Gastroesophageal sphincter (tissue), 4 donors: ENCODE measurements at regions not wholly inside any gene's neighbourhood (a gene's known extent, or its start where the extent isn't known, plus 50 kb on each side); places are given as distances from the start of the nearest gene placed in this dataset.

Experiments
- ATAC-seq: fragments of 150-250 bp; one replicate; pipeline ENCODE4 v1.9.1; 2016; ENCODE audit warnings: mild to moderate bottlenecking, moderate library complexity
- H3K27ac ChIP-seq, 4 donors: fragments of 200-600 bp; sonication (generic) in 3 of 4; 1 replicate in 3 of 4; 2 replicates in 1 of 4; pipeline ENCODE4 v1.5.1; 2016 to 2019
- H3K27me3 ChIP-seq: fragments of 200-600 bp; sonication (generic); one replicate; pipeline ENCODE4 v1.5.1; 2019
- H3K36me3 ChIP-seq, 2 donors: fragments of 200-600 bp; sonication (generic); one replicate each; pipeline ENCODE4 v1.5.1; 2019; ENCODE audit warnings: control low read depth in 1 of 2
- H3K4me1 ChIP-seq, 3 donors: fragments of 200-600 bp; sonication (generic); 1 replicate in 2 of 3; 2 replicates in 1 of 3; pipeline ENCODE4 v1.5.1; 2016 to 2019; ENCODE audit warnings: control low read depth in 2 of 3
- H3K4me3 ChIP-seq, 2 donors: fragments of 200-600 bp; sonication (generic); one replicate each; pipeline ENCODE4 v1.5.1; 2019; ENCODE audit warnings: mild to moderate bottlenecking in 1 of 2, moderate library complexity in 1 of 2
- H3K9me3 ChIP-seq, 3 donors: fragments of 200-600 bp; sonication (generic); one replicate each; pipeline ENCODE4 v1.5.1; 2017 to 2019; ENCODE audit warnings: control low read depth in 2 of 3
- CTCF ChIP-seq, 4 experiments: fragments of 200-600 bp in 2 of 4; fragments of 450-650 bp in 2 of 4; sonication (generic) in 1 of 4; IDR thresholded peaks; one replicate each; pipeline ENCODE4 v1.5.1; 2017 to 2019; ENCODE audit warnings: antibody characterized with exemption in 4 of 4, mild to moderate bottlenecking in 2 of 4, moderate library complexity in 2 of 4
- EP300 ChIP-seq: sonication (generic); formaldehyde crosslinking; IDR thresholded peaks from one replicate; pipeline ENCODE4 v1.6.1; 2017; ENCODE audit warnings: antibody characterized with exemption, mild to moderate bottlenecking
- POLR2A ChIP-seq, 2 donors: fragments of 450-650 bp; IDR thresholded peaks; one replicate each; pipeline ENCODE4 v1.6.1; 2017; ENCODE audit warnings: antibody characterized with exemption in 2 of 2, mild to moderate bottlenecking in 2 of 2, moderate library complexity in 1 of 2
- POLR2AphosphoS5 ChIP-seq: sonication (generic); formaldehyde crosslinking; IDR thresholded peaks from one replicate; pipeline ENCODE4 v1.6.1; 2017; ENCODE audit warnings: antibody characterized with exemption
- WGBS, 2 donors: methylation state at CpG; one replicate each; pipeline ENCODE4 v1.1.5; 2018; ENCODE audit warnings: low coverage in 1 of 2; 5-methylcytosine and 5-hydroxymethylcytosine counted together

DNA sequence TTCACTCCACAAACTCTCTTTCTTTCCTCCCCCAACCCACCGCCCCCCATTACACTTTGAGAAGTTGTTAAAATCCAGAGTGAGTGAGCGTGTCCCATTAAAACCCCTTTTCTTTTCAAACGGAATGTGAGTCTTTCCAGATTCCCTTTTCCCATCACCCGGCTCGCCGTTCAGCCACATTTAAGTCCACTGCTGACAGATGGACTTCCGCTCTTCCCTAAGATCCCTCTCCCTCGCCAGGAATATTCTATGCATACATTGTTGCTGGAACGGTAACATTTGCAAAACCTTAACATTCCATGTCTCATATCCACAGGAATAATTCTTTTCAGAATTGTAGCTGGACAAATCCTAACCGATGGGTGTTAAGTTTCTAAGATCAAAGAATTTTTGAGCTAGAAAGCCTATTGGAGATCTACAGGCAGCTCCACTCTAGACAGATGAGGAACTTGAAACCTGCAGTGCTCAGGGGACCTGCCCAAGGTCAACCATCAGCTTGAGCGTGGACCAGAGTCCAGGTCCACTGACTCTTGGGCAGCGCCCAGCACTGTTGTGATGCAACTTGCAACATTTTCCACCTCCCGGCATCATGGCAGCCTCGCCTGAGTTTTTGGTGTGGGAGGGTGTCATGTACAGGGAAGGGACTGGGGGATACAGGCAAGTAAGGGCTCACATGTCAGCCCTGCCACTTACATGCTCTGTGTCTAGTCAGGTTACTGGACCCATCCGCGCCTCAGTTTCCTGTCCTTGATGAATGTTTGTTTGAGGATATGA, 500.1 kb downstream of the CCDC171 start:
- Histone ChIP-seq H3K4me1 (no peaks in the 10 kb centered on the region), H3K27me3 (no peaks in the 10 kb centered on the region), H3K36me3 (no peaks in the 10 kb centered on the region), H3K27ac (no peak overlapping the region), H3K4me3 (no peak overlapping the region), H3K9me3 (no peaks in the 10 kb centered on the region)
- TF ChIP-seq CTCF (IDR thresholded peaks at IDR 0.05) (no peak), POLR2AphosphoS5 (no peak), POLR2A (IDR thresholded peaks at IDR 0.05) (no peak), EP300 (no peak)
- no peak for ATAC-seq
- WGBS, 2 donors: 70 to 83% methylated on average over 6 to 10 of the region's 16 CpGs

- H3K9me3 ChIP-seq: no peaks in the 10 kb centered on the region
- H3K27ac ChIP-seq: no peak overlapping the region
- no peak for ATAC-seq
- H3K4me3 ChIP-seq: no peak overlapping the region
- no peak for TF ChIP-seq POLR2A (IDR thresholded peaks at IDR 0.05)
- no peak for TF ChIP-seq EP300
- TF ChIP-seq POLR2AphosphoS5: no peak
- TF ChIP-seq CTCF (IDR thresholded peaks at IDR 0.05): no peak
- H3K27me3 ChIP-seq: no peaks in the 10 kb centered on the region
- no peaks in the 10 kb centered on the region for H3K4me1 ChIP-seq
- 67% methylated on average over 1 of the region's 4 CpGs; no CpG with 5 or more reads in 1 of the 2 donors for WGBS, 2 donors
- no peaks in the 10 kb centered on the region for H3K36me3 ChIP-seq
Observed at GRCh38 chr9:16057541-16057940, 504.7 kb downstream of the CCDC171 start.

DNA sequence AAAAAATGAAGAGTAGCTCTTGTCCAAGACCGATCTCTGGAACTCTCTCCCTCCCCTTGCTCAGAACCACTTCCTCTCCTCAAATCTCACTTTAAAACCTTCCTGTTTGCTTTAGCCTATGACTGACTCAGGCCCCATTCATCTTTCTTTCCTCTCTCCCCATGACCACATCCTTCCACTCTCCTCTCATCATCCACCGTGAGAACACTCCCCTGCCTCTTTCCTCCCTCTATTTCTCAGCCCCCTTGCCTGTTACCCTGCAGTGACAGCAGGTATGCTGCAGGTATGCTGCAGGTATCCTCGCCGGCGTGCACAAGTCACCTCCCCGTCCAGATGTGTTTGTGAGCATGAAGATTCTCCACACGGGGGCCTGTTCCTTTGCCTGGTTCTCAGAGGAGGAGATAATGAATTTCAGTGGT, 505.3 kb downstream of the CCDC171 start:
- no peaks in the 10 kb centered on the region for H3K9me3 ChIP-seq
- TF ChIP-seq POLR2AphosphoS5 (no peak), CTCF (IDR thresholded peaks at IDR 0.05) (no peak), POLR2A (IDR thresholded peaks at IDR 0.05) (no peak), EP300 (no peak)
- H3K27ac ChIP-seq: no peak overlapping the region
- no peaks in the 10 kb centered on the region for H3K27me3 ChIP-seq
- no peaks in the 10 kb centered on the region for H3K4me1 ChIP-seq
- no peaks in the 10 kb centered on the region for H3K36me3 ChIP-seq
- no peak overlapping the region for H3K4me3 ChIP-seq
- ATAC-seq: no peak
- WGBS, 2 donors: 63 to 66% methylated on average over 4 to 7 of the region's 7 CpGs

DNA sequence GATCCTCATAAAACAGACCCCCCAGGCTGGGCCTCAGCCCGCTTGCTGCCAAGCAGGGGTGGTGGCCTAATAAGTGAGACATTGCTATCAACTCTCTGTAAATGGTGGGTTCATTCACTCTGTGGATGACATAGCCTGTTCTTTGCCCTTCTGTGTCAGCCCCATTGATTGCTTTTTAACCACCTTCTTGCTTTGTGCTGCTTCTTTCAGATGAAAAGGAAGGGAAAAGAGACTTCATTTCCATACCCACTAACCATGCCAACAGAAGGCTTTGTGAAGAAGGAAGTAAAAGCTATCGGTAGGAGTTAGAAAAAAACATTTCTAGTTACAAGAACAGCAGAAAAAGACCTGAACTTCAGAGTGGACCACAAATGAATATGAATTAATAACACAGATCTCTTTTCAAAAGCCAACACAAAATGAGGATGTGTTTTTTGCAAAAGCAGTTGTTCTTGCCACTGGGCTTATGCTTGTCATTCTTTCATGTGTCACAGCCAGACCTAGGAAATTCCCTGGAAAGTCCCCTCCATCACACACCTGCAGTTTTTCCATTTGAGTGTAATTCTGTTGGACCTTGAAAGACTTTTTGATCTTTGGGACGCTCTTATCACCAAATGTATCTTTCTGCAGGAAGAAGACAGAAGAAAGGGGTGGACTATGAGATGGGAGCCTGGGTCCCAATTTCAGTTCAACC, 507.7 kb downstream of the CCDC171 start:
- H3K4me1 ChIP-seq: no peaks in the 10 kb centered on the region
- ATAC-seq: no peak
- no peaks in the 10 kb centered on the region for H3K36me3 ChIP-seq
- WGBS, 2 donors: 57% methylated on average over 1 of the region's 3 CpGs; no CpG with 5 or more reads in 1 of the 2 donors
- no peaks in the 10 kb centered on the region for H3K27me3 ChIP-seq
- no peaks in the 10 kb centered on the region for H3K9me3 ChIP-seq
- H3K27ac ChIP-seq: no peak overlapping the region
- no peak overlapping the region for H3K4me3 ChIP-seq
- no peak for TF ChIP-seq CTCF (IDR thresholded peaks at IDR 0.05)
- no peak for TF ChIP-seq EP300
- no peak for TF ChIP-seq POLR2A (IDR thresholded peaks at IDR 0.05)
- TF ChIP-seq POLR2AphosphoS5: no peak
